ENCODE measurements at regions not wholly inside any gene's neighbourhood (a gene's known extent, or its start where the extent isn't known, plus 50 kb on each side); places are given as distances from the start of the nearest gene placed in this dataset.

DNA sequence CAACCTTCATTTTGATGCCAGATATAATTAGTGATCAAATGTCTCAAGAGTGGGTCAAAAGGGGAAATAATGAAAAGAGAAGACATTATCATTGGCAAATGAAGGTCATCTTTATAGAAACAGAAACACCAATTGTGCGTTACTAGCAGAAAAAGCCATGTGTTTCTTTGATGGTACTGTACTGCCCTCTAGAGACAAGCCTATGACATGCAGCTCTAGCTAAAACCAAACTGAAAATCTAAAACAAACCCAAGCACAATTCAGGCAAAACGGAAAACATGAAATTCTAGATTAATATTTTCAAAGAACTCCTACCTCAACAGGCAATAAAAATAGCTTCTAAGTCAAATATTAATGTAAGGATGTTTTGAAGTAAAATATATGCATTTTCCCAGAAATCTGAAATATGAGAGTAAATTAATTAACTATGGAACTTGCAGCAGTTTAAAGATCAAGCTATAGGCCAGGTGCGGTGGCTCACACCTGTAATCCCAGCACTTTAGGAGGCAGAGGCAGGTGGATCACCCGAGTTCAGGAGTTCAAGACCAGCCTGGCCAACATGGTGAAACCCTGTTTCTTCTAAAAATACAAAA lies 115.4 kb downstream of the KLHL28 start:
- Histone ChIP-seq H3K79me1 (ENCODE audit: low read depth in 1 of 2, low read length in 2 of 2) (no peaks in the 10 kb centered on the region), H3K4ac (ENCODE audit: low read depth, low read length) (no peak overlapping the region), H4K91ac (ENCODE audit: insufficient read depth, low read depth, low read length) (no peak overlapping the region), H2AK5ac (ENCODE audit: low read depth, low read length) (no peak overlapping the region), H3K4me3 (ENCODE audit: insufficient read depth, low read depth, low read length) (no peak overlapping the region), H4K20me1 (ENCODE audit: insufficient read depth, low read length) (no peaks in the 10 kb centered on the region), H3K4me2 (ENCODE audit: low read depth, low read length) (peak overlapping the region; percentile 52; the same call in 1 of the 2 replicates), H4K8ac (ENCODE audit: low read depth in 2 of 2, low read length in 2 of 2) (no peak overlapping the region), H2BK5ac (ENCODE audit: low read depth, low read length, poor library complexity, severe bottlenecking) (no peak overlapping the region), H3K14ac (replicated peaks; ENCODE audit: low read depth, low read length) (no peak overlapping the region), H4K5ac (ENCODE audit: low read depth, low read length) (no peak overlapping the region), H3K56ac (ENCODE audit: extremely low read depth, insufficient read depth, low read length) (no peak overlapping the region), H2AFZ (replicated peaks; ENCODE audit: low read length, poor library complexity) (no peak overlapping the region), H3K4me1 (ENCODE audit: control insufficient read depth, insufficient read depth, low read length) (peaks cover 3% of the 10 kb centered on the region; the same call in 1 of the 2 replicates), H3K9ac (ENCODE audit: low read depth, low read length) (no peak overlapping the region), H3K23ac (ENCODE audit: low read depth, low read length) (no peak overlapping the region), H3K9me1 (ENCODE audit: insufficient read depth, low read length) (no peaks in the 10 kb centered on the region), H3K27me3 (ENCODE audit: control insufficient read depth, insufficient read depth, low read length) (no peaks in the 10 kb centered on the region), H2BK15ac (ENCODE audit: low read depth, low read length) (no peak overlapping the region), H2BK120ac (ENCODE audit: low read depth, low read length) (no peak overlapping the region), H2BK20ac (ENCODE audit: low read depth, low read length) (no peak overlapping the region), H3K18ac (ENCODE audit: low read depth, low read length) (no peak overlapping the region), H3K36me3 (ENCODE audit: control insufficient read depth, insufficient read depth, low read length) (no peaks in the 10 kb centered on the region), H2AK9ac (replicated peaks; ENCODE audit: low read depth, low read length, poor library complexity) (no peak overlapping the region), H3K9me3 (ENCODE audit: control insufficient read depth, insufficient read depth, low read length) (no peaks in the 10 kb centered on the region), H3K27ac (ENCODE audit: insufficient read depth, low read length) (no peak overlapping the region)
- no TSS peak for BruUV-seq (replicated peaks)
- TF ChIP-seq CHD1 (IDR thresholded peaks at IDR 0.05; ENCODE audit: low read depth, low read length), result no peak
- TF ChIP-seq MXI1 (IDR thresholded peaks at IDR 0.05; ENCODE audit: borderline replicate concordance, low read depth, low read length), result no peak
- peak; percentile 74 for TF ChIP-seq RAD21 (IDR thresholded peaks at IDR 0.05; ENCODE audit: low read length)
- TF ChIP-seq, protein P1, sequence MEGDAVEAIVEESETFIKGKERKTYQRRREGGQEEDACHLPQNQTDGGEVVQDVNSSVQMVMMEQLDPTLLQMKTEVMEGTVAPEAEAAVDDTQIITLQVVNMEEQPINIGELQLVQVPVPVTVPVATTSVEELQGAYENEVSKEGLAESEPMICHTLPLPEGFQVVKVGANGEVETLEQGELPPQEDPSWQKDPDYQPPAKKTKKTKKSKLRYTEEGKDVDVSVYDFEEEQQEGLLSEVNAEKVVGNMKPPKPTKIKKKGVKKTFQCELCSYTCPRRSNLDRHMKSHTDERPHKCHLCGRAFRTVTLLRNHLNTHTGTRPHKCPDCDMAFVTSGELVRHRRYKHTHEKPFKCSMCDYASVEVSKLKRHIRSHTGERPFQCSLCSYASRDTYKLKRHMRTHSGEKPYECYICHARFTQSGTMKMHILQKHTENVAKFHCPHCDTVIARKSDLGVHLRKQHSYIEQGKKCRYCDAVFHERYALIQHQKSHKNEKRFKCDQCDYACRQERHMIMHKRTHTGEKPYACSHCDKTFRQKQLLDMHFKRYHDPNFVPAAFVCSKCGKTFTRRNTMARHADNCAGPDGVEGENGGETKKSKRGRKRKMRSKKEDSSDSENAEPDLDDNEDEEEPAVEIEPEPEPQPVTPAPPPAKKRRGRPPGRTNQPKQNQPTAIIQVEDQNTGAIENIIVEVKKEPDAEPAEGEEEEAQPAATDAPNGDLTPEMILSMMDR (conservative IDR thresholded peaks at IDR 0.05; ENCODE audit: low read depth, low read length), result peak; percentile 86
- TF ChIP-seq MAFK (IDR thresholded peaks at IDR 0.05; ENCODE audit: low read depth, low read length), result peak; percentile 31; the same call in 1 of the 2 replicates
- TF ChIP-seq ELK1 (IDR thresholded peaks at IDR 0.05; ENCODE audit: borderline replicate concordance, low read depth, low read length), result no peak
- peak; percentile 53; the same call in 1 of the 2 replicates for TF ChIP-seq SMC3 (IDR thresholded peaks at IDR 0.05; ENCODE audit: low read depth, low read length)
- no peak for TF ChIP-seq NFE2L2 (IDR thresholded peaks at IDR 0.05; ENCODE audit: low read depth, low read length)
- no peak for TF ChIP-seq MAZ (IDR thresholded peaks at IDR 0.05; ENCODE audit: borderline replicate concordance, low read depth, low read length)
- WGBS, 2 experiments (ENCODE audit: extremely low coverage in 2 of 2, insufficient read length in 1 of 2), result no CpG with 5 or more reads among the region's 4 CpGs
- in situ Hi-C loops (cut with MboI; ENCODE audit: low sequenced_read_pairs), result no loop called here
- CTCF ChIA-PET, result interaction anchor here (0.5 to 1.4 kb wide), 2 partner anchors 50 to 1031 kb away, joined by 3 to 5 read pairs; a partner anchor contains a TSS
- ATAC-seq (ENCODE audit: low read depth), result peak; percentile 90
- dilution Hi-C loops (cut with HindIII; ENCODE audit: low sequenced_read_pairs, unreplicated experiment), result no loop called here
- DNase-seq, result peak; percentile 55
- intact Hi-C loops (cut with micrococcal nuclease), result no loop called here
- POLR2A ChIA-PET (ENCODE audit: unreplicated experiment), result no interaction called here

Measured in IMR-90 (cell line).